ENCODE measurements at regions not wholly inside any gene's neighbourhood (a gene's known extent, or its start where the extent isn't known, plus 50 kb on each side); places are given as distances from the start of the nearest gene placed in this dataset.

DNA sequence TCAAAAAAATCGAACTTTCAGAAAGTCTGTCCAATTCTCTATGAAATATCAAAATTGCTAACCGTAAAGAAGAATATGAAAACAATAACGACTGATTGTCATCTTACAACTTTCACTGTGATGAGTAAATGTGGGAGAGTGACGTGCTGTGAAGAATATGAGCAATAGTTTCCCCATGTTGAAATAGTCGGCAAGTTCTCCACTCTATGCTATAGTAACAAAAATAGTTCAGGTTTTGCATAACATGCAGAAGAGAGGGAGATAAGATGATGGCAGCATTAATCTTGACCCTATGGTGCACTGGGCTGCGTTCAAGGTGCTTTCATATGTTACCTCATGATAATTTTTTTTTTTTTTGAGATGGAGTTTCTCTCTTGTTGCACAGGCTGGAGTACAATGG, 196.8 kb upstream of the CYRIA start:
- DNase-seq, result peak; percentile 45

DNA sequence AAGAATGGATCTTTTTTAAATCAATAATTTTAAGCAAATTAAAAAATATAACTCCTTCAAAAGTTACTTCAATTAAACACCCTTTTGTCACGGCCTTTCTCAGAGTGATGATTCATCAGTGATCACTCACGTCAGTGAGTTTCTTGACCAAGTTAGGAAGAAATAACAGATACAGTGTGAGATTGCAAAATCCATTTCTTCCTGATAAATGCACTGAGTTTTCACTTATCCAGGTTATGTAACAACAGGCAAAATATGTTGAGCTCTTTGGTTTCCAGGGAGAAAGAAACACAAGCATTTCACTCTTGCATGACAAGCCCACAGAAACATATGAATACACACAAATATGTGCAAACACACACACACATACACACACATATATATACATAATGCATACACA, 195.9 kb upstream of the CYRIA start:
- DNase-seq, result no peak

- no peak for DNase-seq
Observed at GRCh38 chr2:16861111-16861510, 195.5 kb upstream of the CYRIA start.

DNA sequence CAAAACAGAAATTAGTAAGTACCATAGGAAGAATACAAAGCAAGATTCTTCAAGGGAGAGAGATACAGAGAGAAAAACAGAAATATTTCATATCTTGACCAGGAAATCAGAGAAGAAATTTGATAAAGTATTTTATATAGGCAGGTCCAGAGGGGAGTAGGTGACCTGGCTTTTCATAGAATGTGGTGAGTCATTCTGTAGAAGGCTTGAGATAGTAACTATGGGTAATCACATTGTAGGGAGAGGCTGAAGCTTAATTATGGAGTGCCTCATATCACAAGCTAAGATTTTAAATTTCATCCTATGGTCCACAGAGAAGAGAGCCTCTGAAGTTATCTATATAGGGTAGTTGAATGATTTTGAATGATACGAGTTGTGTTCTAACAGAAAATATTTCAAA, 195.0 kb upstream of the CYRIA start:
- no peak for DNase-seq

DNA sequence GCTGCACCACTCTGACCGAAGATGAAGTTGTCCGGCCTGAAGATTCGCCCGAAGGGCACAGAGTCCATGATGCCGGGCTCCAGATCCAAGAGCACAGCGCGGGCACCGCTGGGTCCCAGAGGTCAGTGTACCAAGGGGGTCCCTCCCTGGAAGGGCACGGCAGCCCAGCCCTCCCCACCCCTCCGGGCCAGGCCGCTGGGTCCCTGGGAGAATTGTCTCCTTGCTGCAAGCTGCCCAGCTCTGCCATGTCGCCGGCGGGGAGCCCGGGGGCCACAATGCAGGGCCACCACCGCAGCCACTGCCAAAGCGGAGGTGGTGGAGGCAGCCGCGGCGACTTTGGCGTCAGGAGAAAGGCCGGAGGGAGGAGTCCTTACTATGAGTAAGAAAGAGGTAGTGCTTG, 189.5 kb upstream of the CYRIA start:
- no peak for DNase-seq

DNA sequence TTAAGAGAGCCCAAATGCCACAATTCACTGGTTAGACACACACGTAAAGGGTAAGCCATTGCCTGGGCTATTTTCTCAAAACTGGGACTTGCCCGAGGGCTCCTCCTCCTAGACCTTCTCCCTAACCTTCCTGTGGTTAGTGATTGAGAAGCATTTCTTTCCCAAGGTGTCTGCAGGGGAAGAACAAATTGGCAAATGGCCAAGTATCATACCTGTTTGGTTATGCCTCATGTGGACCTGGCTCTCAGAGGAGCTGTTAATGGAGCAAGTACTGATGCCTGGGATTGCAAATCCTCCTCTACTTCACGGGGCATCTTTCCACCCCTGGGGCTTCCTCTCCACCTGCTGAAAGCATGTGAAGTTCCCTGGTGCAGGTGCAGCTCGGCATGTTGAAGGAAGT, 187.5 kb upstream of the CYRIA start:
- DNase-seq, result no peak

GRCh38 chr2:16852651-16853050, 187.0 kb upstream of the CYRIA start:
- DNase-seq, result no peak

DNA sequence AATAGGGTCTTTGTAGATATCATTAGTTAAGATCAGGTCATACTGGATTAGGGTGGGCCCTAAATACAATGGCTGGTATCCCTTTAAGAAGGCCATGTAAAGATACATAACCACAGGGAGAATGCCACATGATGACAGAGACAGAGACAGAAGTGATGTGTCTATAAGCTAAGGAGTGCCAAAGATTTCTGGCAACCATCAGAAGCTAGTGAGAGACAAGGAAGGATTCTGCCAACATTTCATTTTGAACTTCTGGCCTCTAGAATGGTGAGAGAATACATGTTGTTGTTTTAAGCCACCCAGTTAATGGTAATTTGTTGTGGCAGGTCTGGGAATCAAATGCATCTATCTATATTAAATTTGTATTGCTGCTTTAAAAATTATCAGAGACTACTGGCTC, 185.5 kb upstream of the CYRIA start:
- DNase-seq, result no peak

GRCh38 chr2:16840496-16841172, 175.0 kb upstream of the CYRIA start:
- no peak for DNase-seq

- DNase-seq, result no peak
Observed at GRCh38 chr2:16832910-16833309, 167.3 kb upstream of the CYRIA start.

DNA sequence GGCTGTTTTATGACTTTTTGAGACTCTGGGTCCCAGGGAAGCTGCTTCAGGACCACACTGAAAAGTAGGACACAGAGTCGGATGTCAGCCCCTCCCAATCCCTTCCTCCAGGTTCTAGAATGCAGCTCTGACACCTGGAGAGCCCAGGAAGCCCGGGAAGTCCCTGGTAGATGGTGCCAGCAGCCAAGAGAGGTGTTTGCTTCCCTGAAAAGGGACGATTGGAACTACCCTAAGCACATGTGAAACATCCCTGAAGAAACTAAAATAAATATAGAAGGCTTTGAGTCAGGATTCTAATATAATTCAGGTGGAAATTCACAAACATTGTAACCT, 163.2 kb upstream of the CYRIA start:
- DNase-seq, result no peak

DNA sequence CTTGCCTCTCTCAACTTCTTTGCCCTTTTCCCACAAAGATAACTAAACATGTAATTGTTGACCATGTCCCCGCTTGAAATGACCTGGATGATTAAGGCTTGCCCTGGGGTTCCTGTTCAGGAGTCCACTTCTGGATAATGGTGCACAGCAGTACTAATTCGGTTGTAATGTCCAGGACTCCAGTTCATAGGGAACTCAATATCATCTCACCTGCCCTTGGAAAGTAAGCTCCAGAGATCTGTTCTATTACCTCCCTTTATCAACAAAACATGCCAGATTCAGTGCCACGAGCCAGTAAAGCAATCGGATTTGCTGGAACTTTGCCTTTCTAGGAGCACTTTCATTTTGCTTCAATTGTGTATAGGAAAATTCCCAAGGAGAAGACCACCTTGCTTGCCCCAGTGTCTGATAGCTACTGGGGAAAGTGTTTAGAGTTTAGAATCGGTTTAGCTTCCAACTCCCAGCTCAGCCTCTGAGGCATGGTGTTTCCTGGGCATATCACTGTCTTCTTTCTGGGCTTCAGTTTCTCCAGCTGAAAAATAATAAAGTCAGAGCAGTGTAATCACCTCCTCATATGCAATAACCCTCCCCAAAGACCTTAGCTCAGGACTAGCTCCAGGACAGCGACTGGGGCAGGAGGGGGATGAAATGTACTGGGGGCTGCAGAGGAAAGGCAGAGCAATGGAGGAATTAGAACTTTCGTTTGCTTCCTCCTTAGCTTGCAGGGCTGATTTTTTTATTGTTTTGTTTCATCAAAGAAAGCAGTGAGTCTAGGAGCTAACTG, 162.6 kb upstream of the CYRIA start:
- DNase-seq, result no peak

DNA sequence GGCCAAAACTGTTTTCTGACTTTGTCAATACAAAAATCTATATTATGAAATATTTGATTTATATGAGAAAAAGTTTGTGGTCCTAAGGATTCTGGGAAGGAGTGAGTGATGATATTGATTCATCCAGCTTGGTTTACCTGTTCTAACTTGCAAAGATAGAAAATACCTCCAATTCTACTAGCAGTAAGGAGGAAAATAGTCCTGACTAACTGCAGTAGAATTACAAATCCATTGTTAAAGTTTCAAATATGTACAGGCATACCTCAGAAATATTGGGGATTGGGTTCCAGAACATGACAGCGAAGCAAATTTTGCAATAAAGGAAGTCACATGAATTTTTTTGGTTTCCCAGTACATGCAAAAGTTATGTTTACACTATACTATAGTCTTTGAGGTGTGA, 158.8 kb upstream of the CYRIA start:
- DNase-seq, result no peak

DNA sequence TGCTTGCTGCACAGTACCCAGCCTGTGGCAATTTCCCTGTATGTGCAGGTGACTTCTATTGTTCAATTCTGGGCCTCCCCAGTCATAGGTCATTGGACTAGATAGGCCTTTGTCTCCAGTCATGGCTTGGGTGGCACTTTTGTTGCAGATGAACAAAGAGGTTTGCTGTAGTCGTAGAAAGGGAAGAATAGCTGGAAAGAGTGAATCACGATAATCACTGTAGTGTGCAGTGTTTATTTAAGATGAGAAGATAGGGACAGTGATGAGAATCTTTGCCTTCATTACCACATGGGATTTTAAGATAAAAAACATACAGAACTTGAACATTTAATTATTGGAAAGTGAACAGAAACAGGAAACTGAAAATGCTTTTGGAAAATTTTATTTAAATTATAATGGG, 156.1 kb upstream of the CYRIA start:
- no peak for DNase-seq

GRCh38 chr2:16818203-16818556, 152.5 kb upstream of the CYRIA start:
- no peak for DNase-seq

- no peak for DNase-seq
Observed at GRCh38 chr2:16817305-16818202, 151.9 kb upstream of the CYRIA start.

- no peak for DNase-seq
Observed at GRCh38 chr2:16816522-16816921, 150.9 kb upstream of the CYRIA start.

DNA sequence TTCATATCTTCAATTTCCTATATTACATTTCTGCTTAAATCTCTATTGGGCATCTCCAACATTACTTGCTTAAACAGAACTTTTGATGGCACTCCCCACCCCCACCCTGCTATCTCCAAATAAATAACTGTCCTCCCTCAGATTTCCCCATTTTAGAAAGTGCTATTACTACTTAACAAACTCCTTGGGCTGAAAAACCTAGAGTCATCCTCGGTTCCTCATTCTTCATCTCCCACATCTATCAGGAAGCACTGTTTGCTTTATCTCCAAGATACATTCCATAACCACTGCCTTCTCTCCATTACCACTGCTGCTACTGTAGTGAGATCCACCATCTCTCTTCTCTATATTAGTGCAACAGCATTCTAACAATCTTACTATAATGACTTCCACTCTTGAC, 150.4 kb upstream of the CYRIA start:
- no peak for DNase-seq

GRCh38 chr2:16813593-16813992, 148.0 kb upstream of the CYRIA start:
- DNase-seq, result no peak

GRCh38 chr2:16798472-16798871, 132.8 kb upstream of the CYRIA start:
- DNase-seq, result no peak

DNA sequence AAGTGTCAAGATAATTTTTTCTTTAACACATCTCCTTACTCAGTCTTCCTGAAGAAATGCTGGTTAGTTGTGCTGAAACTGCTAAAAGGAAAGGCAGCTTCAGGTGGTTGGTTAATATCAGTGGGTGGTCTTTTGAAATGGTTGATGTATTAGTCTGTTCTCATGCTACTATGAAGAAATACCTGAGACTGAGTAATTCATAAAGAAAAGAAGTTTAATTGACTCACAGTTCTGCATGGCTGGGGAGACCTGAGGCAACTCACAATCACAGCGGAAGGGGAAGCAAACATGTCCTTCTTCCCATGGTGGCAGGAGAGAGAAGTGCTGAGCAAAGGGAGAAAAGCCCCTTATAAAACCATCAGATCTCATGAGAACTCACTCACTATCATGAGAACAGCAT, 125.9 kb upstream of the CYRIA start:
- DNase-seq, result no peak

GRCh38 chr2:16785149-16785548, 119.5 kb upstream of the CYRIA start:
- DNase-seq, result no peak

DNA sequence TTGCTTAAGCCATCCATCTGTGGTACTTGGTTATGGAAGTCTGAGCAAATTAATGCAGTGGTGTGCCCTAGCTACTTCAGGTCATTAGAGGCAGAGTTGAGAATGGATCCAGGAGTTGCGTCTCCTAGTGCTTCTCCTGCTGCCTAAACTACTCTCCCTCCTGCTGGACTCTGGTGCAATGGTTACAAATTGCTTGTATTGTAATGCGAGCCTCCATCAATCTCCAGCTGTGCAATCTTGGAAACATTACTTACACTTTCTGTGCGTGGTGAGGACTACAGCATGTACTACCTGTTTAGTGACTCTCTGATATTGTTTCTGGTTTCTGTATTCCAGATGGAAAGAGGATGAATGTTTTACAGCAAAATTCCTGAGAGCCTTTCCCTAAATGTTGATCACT, 119.0 kb upstream of the CYRIA start:
- DNase-seq, result no peak
